Panc1 (cell line): ENCODE measurements at regions not wholly inside any gene's neighbourhood (a gene's known extent, or its start where the extent isn't known, plus 50 kb on each side); places are given as distances from the start of the nearest gene placed in this dataset.

ENCODE experiments used
- ATAC-seq: fragments of 200-7000 bp; cut with Tn5 transposase; 2 replicates; pipeline ENCODE4 v1.9.1; 2020; ENCODE audit warnings: mild to moderate bottlenecking, moderate library complexity
- BruUV-seq: library from RNA; stranded (reverse); fragments of 400-500 nt; replicated peaks from 2 replicates; lab custom pipeline; 2021; lab: Mats Ljungman, UMichigan
- CTCF ChIA-PET: fragments of 300-600 bp; sonication (Branson Sonifier 250); formaldehyde crosslinking; loops from one replicate; lab custom pipeline; 2022; ENCODE audit warnings: antibody characterized with exemption; lab: Charles Lee
- POLR2A ChIA-PET: fragments of 300-600 bp; sonication (Branson Sonifier 250); formaldehyde crosslinking; loops from one replicate; lab custom pipeline; 2022; ENCODE audit warnings: antibody characterized with exemption; lab: Charles Lee
- DNase-seq: peaks from one replicate; pipeline ENCODE4 v3.0.0-alpha.2; 2010; ENCODE audit warnings: low read depth, low spot score
- H3K27ac ChIP-seq: 2 replicates; pipeline ENCODE4 v1.5.1; 2011; ENCODE audit warnings: mild to moderate bottlenecking, low read length, inconsistent platforms
- H3K27me3 ChIP-seq: fragments of 200-500 bp; sonication (Bioruptor generic); 2 replicates; pipeline ENCODE4 v1.6.0; 2014; ENCODE audit warnings: low read length, inconsistent platforms; ENCODE audit not compliant: control insufficient read depth, insufficient read depth
- H3K36me3 ChIP-seq: fragments of 200-500 bp; sonication (Bioruptor generic); 2 replicates; pipeline ENCODE4 v1.5.1; 2014; ENCODE audit warnings: inconsistent platforms, mild to moderate bottlenecking, low read length, moderate library complexity; ENCODE audit not compliant: control insufficient read depth, insufficient read depth
- H3K4me1 ChIP-seq: 2 replicates; pipeline ENCODE4 v1.5.1; 2011; ENCODE audit warnings: inconsistent platforms, mild to moderate bottlenecking, low read length, moderate library complexity; ENCODE audit not compliant: control insufficient read depth, insufficient read depth
- H3K4me3 ChIP-seq, 2 experiments: 2 replicates each; pipeline ENCODE4 v1.5.1; 2011 to 2012; ENCODE audit warnings: low read depth in 2 of 2, low read length in 2 of 2, mild to moderate bottlenecking in 2 of 2, inconsistent platforms in 1 of 2, moderate library complexity in 1 of 2
- H3K9me3 ChIP-seq: fragments of 200-500 bp; sonication (Bioruptor generic); 2 replicates; pipeline ENCODE4 v1.5.1; 2014; ENCODE audit warnings: low read depth, mild to moderate bottlenecking, inconsistent platforms, low read length, moderate library complexity; ENCODE audit not compliant: control insufficient read depth, insufficient read depth
- POLR2AphosphoS5 ChIP-seq: IDR thresholded peaks from 2 replicates; pipeline ENCODE4 v1.6.1; 2012; ENCODE audit warnings: mild to moderate bottlenecking, low read depth, low read length, moderate library complexity
- SIN3A ChIP-seq: IDR thresholded peaks from 2 replicates; pipeline ENCODE4 v1.6.1; 2012; ENCODE audit warnings: low read depth, mild to moderate bottlenecking, low read length, moderate library complexity, borderline replicate concordance; ENCODE audit not compliant: insufficient read depth
- TCF7L2 ChIP-seq: IDR thresholded peaks from 2 replicates; pipeline ENCODE4 v1.6.1; 2011; ENCODE audit warnings: mild to moderate bottlenecking, low read depth, low read length, inconsistent platforms
- in situ Hi-C: cut with HindIII; loops from 2 replicates; pipeline ENCODE4 v1.10.0; 2016; ENCODE audit warnings: low sequenced_read_pairs, low pct_unique_long_range_greater_than_20kb
- intact Hi-C: fragments of 100-400 bp; cut with micrococcal nuclease; formaldehyde crosslinking; loops from one replicate; pipeline ENCODE4 v1.10.0; 2022; ENCODE audit not compliant: unreplicated experiment
- TF ChIP-seq, protein P1 (sequence below), 2 experiments: IDR thresholded peaks; 2 replicates each; pipeline ENCODE4 v1.6.1; 2011 to 2012; ENCODE audit warnings: low read depth in 2 of 2, control low read depth in 1 of 2, low read length in 1 of 2, mild to moderate bottlenecking in 1 of 2, moderate library complexity in 1 of 2; ENCODE audit not compliant: insufficient read depth in 1 of 2
- TF ChIP-seq, protein P2 (sequence below): fragments of 450-650 bp; IDR thresholded peaks from 2 replicates; pipeline ENCODE4 v1.5.1; 2017; ENCODE audit warnings: mild to moderate bottlenecking

DNA sequence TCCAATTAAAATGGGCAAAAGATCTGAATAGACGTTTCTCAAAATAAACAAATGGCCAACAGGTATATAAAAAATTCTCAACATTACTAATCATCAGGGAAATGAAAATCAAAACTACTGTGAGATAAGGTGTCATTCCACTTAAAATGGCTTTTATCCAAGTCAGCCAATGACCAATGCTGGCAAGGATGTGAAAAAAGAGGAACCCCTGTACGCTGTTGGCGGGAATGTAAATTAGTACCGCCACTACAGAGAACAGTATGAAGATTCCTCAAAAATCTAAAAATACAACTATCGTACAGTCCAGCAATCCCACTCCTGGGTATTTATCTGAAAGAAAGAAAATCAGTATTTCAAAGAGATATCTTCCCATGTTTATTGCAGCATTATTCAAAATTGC lies 176.9 kb upstream of the STT3B start:
- no peaks in the 10 kb centered on the region for H3K4me1 ChIP-seq
- no TSS peak for BruUV-seq
- H3K4me3 ChIP-seq, result no peak overlapping the region
- no peak for ATAC-seq
- no peaks in the 10 kb centered on the region for H3K27me3 ChIP-seq
- H3K9me3 ChIP-seq, result no peaks in the 10 kb centered on the region
- ChIA-PET POLR2A (no interaction called here), CTCF (no interaction called here)
- no peaks in the 10 kb centered on the region for H3K36me3 ChIP-seq
- DNase-seq, result no peak
- intact Hi-C loops, result no loop called here
- in situ Hi-C loops, result no loop called here
- TF ChIP-seq, protein P1, sequence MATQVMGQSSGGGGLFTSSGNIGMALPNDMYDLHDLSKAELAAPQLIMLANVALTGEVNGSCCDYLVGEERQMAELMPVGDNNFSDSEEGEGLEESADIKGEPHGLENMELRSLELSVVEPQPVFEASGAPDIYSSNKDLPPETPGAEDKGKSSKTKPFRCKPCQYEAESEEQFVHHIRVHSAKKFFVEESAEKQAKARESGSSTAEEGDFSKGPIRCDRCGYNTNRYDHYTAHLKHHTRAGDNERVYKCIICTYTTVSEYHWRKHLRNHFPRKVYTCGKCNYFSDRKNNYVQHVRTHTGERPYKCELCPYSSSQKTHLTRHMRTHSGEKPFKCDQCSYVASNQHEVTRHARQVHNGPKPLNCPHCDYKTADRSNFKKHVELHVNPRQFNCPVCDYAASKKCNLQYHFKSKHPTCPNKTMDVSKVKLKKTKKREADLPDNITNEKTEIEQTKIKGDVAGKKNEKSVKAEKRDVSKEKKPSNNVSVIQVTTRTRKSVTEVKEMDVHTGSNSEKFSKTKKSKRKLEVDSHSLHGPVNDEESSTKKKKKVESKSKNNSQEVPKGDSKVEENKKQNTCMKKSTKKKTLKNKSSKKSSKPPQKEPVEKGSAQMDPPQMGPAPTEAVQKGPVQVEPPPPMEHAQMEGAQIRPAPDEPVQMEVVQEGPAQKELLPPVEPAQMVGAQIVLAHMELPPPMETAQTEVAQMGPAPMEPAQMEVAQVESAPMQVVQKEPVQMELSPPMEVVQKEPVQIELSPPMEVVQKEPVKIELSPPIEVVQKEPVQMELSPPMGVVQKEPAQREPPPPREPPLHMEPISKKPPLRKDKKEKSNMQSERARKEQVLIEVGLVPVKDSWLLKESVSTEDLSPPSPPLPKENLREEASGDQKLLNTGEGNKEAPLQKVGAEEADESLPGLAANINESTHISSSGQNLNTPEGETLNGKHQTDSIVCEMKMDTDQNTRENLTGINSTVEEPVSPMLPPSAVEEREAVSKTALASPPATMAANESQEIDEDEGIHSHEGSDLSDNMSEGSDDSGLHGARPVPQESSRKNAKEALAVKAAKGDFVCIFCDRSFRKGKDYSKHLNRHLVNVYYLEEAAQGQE (IDR thresholded peaks at IDR 0.05; ENCODE audit: insufficient read depth in 1 of 2, low read depth in 2 of 2, low read length in 1 of 2), result no peak
- TF ChIP-seq TCF7L2, result no peak
- TF ChIP-seq SIN3A, result no peak
- TF ChIP-seq, protein P2, sequence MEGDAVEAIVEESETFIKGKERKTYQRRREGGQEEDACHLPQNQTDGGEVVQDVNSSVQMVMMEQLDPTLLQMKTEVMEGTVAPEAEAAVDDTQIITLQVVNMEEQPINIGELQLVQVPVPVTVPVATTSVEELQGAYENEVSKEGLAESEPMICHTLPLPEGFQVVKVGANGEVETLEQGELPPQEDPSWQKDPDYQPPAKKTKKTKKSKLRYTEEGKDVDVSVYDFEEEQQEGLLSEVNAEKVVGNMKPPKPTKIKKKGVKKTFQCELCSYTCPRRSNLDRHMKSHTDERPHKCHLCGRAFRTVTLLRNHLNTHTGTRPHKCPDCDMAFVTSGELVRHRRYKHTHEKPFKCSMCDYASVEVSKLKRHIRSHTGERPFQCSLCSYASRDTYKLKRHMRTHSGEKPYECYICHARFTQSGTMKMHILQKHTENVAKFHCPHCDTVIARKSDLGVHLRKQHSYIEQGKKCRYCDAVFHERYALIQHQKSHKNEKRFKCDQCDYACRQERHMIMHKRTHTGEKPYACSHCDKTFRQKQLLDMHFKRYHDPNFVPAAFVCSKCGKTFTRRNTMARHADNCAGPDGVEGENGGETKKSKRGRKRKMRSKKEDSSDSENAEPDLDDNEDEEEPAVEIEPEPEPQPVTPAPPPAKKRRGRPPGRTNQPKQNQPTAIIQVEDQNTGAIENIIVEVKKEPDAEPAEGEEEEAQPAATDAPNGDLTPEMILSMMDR, result no peak
- no peak for TF ChIP-seq POLR2AphosphoS5
- H3K27ac ChIP-seq, result no peak overlapping the region

DNA sequence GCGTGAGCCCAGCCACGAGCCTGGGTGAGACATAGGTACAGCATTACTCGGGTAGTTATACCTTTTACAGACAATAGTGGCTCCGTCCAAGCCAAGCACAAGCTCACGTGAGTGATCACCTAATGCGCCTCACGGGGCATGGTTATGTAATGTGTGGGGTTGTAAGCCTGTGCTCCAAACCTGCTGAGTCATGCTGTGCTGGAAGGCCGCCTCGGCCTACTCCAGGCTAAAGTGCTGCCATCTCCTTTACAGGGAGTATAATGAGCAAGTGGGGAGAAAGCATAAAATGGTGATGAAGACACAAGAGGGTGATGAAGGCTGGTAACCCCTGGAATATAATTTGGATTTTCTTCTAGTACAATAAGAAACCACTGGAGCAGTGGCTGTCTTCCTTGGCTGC lies 175.8 kb upstream of the STT3B start:
- Histone ChIP-seq H3K9me3 (no peaks in the 10 kb centered on the region), H3K36me3 (no peaks in the 10 kb centered on the region), H3K4me1 (no peaks in the 10 kb centered on the region), H3K27me3 (no peaks in the 10 kb centered on the region), H3K4me3 (no peak overlapping the region), H3K27ac (no peak overlapping the region)
- DNase-seq (no peak), ATAC-seq (no peak)
- in situ Hi-C loops, result no loop called here
- ChIA-PET CTCF (no interaction called here), POLR2A (interaction anchor here (0.7 kb wide), 1 partner anchor 36 kb away, joined by 3 read pairs; no protein-coding TSS in a partner anchor)
- intact Hi-C loops, result no loop called here
- TF ChIP-seq, protein P1 (IDR thresholded peaks at IDR 0.05; ENCODE audit: insufficient read depth in 1 of 2, low read depth in 2 of 2, low read length in 1 of 2), result no peak
- TF ChIP-seq, protein P2, result no peak
- TF ChIP-seq TCF7L2 (no peak), SIN3A (no peak), POLR2AphosphoS5 (no peak)
- no TSS peak for BruUV-seq
